Activated CD4-positive, alpha-beta T cell treated with anti-CD3 and anti-CD28 coated beads, Interleukin-2, amount 10 ng/mL, durations not matched to agents 7 days and 5 days (primary cell): ENCODE measurements at regions not wholly inside any gene's neighbourhood (a gene's known extent, or its start where the extent isn't known, plus 50 kb on each side); places are given as distances from the start of the nearest gene placed in this dataset.
"Not testable (repeated sequence)": the region's sequence is repeated elsewhere in the genome, so short reads cannot be mapped to it uniquely, and the experiment has no call there.

ENCODE experiments used
- CTCF ChIA-PET: fragments of 350-600 bp; sonication (Branson Sonifier 250); formaldehyde crosslinking; loops from one replicate; lab custom pipeline; 2021; ENCODE audit warnings: antibody characterized with exemption; lab: Charles Lee
- POLR2A ChIA-PET: fragments of 350-600 bp; sonication (Branson Sonifier 250); formaldehyde crosslinking; loops from one replicate; lab custom pipeline; 2021; ENCODE audit warnings: antibody characterized with exemption; lab: Charles Lee
- DNase-seq: peaks from one replicate; pipeline ENCODE4 v3.0.0-alpha.2; 2020
- H3K27ac Mint-ChIP-seq: one replicate; pipeline ENCODE4 v1.8.0; 2021; ENCODE audit warnings: mild to moderate bottlenecking, moderate library complexity, mixed read lengths
- H3K27me3 Mint-ChIP-seq: one replicate; pipeline ENCODE4 v1.8.0; 2021; ENCODE audit warnings: mixed read lengths
- H3K36me3 Mint-ChIP-seq: one replicate; pipeline ENCODE4 v1.8.0; 2021; ENCODE audit warnings: low read depth, mixed read lengths
- H3K4me1 Mint-ChIP-seq: one replicate; pipeline ENCODE4 v1.8.0; 2021; ENCODE audit warnings: mixed read lengths
- H3K4me3 Mint-ChIP-seq: one replicate; pipeline ENCODE4 v1.8.0; 2021; ENCODE audit warnings: mild to moderate bottlenecking, moderate library complexity, mixed read lengths
- H3K9me3 Mint-ChIP-seq: one replicate; pipeline ENCODE4 v1.8.0; 2021; ENCODE audit warnings: mixed read lengths

GRCh38 chr3:107928084-107928445, 162.8 kb downstream of the CD47 start:
- peak overlapping the region; percentile 80 for H3K4me3 Mint-ChIP-seq
- ChIA-PET CTCF (interaction anchor here (0.6 to 1.7 kb wide), 16 partner anchors 10 to 1006 kb away, joined by 3 to 7 read pairs (median 3); no protein-coding TSS in a partner anchor), POLR2A (no interaction called here)
- H3K36me3 Mint-ChIP-seq: no peaks in the 10 kb centered on the region
- peak; percentile 16 for DNase-seq
- peaks cover 9% of the 10 kb centered on the region for H3K27me3 Mint-ChIP-seq
- H3K9me3 Mint-ChIP-seq: peaks cover 1% of the 10 kb centered on the region
- H3K27ac Mint-ChIP-seq: peak overlapping the region; percentile 59
- peaks cover 13% of the 10 kb centered on the region for H3K4me1 Mint-ChIP-seq

- DNase-seq: peak; percentile 67
- CTCF ChIA-PET: interaction anchor here (0.6 to 1.7 kb wide), 16 partner anchors 8 to 1007 kb away, joined by 3 to 7 read pairs (median 3); no protein-coding TSS in a partner anchor
- H3K4me3 Mint-ChIP-seq: peak overlapping the region; percentile 80
- H3K9me3 Mint-ChIP-seq: no peaks in the 10 kb centered on the region
- H3K27ac Mint-ChIP-seq: peak overlapping the region; percentile 60
- peaks cover 13% of the 10 kb centered on the region for H3K4me1 Mint-ChIP-seq
- no peaks in the 10 kb centered on the region for H3K36me3 Mint-ChIP-seq
- H3K27me3 Mint-ChIP-seq: peaks cover 9% of the 10 kb centered on the region
- POLR2A ChIA-PET: no interaction called here
Measured at GRCh38 chr3:107927361-107928083, 163.3 kb downstream of the CD47 start.

DNA sequence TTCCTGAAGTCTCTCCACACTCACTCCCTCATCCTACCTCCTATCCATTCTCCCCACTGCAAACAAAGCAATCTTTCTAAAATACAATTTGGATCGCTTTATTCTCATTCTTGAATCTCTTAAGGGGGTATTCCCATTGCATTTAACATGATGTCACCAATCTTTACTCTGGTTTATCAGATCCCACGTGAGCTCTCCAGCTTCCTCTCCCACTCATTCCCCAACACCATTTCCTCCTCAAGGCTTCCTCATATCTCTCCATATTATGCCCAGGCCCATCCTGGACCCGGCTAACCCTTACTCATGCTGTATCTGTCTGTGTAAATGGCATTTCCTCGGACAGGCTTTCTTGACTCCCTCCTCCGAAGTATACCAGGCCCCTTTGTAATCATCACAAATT, 165.0 kb downstream of the CD47 start:
- ChIA-PET POLR2A (no interaction called here), CTCF (interaction anchor here (1.4 kb wide), 1 partner anchor 10 kb away, joined by 3 read pairs; no protein-coding TSS in a partner anchor)
- no peaks in the 10 kb centered on the region for H3K9me3 Mint-ChIP-seq
- no peak for DNase-seq
- H3K4me1 Mint-ChIP-seq: peaks cover 13% of the 10 kb centered on the region
- peaks cover 16% of the 10 kb centered on the region for H3K27me3 Mint-ChIP-seq
- H3K36me3 Mint-ChIP-seq: no peaks in the 10 kb centered on the region
- H3K4me3 Mint-ChIP-seq: no peak overlapping the region
- H3K27ac Mint-ChIP-seq: no peak overlapping the region

DNA sequence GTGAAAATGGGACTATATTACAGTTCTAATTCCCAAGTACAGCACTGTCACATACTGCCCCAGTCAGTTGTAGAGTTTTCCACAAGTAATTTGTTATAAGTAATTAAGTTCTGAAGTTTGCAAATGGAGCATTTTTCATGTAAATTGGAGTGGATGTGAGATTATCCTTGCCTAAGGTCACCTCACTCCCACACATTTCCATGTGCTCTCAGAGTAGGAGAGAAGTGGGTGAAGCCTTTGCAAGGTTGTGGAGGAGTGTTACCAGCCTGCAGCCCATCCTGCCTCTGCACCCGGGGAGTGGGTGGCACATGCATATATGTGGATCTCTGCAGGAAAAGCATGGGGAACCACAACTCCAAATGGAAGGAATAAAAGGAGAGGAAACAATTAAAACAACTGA, 169.8 kb downstream of the CD47 start:
- Mint-ChIP-seq H3K27me3 (peaks cover 22% of the 10 kb centered on the region), H3K4me3 (no peak overlapping the region), H3K9me3 (no peaks in the 10 kb centered on the region), H3K4me1 (no peaks in the 10 kb centered on the region), H3K27ac (no peak overlapping the region), H3K36me3 (no peaks in the 10 kb centered on the region)
- DNase-seq: no peak
- POLR2A ChIA-PET: no interaction called here
- CTCF ChIA-PET: interaction anchor here (0.8 kb wide), 1 partner anchor 12 kb away, joined by 3 read pairs; no protein-coding TSS in a partner anchor

DNA sequence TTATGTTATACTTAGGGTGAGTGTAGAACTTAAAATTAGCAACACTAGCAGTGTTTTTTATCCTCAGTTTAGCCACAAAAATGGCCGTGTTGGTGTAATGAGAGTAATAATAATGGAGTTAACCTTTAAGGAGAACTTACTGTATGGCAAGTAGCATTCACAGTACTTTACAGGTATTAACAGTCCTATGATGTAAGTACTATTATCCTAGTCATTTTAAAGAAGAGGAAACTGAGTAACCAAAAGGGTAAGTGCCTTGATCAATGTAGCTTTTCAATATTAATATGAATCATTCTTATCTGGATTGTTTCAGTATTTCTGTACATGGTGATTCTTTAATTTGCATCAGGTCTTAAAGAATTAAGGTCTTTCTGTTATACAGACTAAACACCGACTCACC, 170.3 kb downstream of the CD47 start:
- ChIA-PET POLR2A (no interaction called here), CTCF (no interaction called here)

GRCh38 chr3:107919239-107919638, 171.6 kb downstream of the CD47 start:
- Mint-ChIP-seq H3K4me1 (no peaks in the 10 kb centered on the region), H3K36me3 (no peaks in the 10 kb centered on the region), H3K27ac (no peak overlapping the region), H3K4me3 (no peak overlapping the region), H3K27me3 (peaks cover 26% of the 10 kb centered on the region), H3K9me3 (no peaks in the 10 kb centered on the region)
- no peak for DNase-seq
- ChIA-PET POLR2A (no interaction called here), CTCF (no interaction called here)

More for the DNA sequence above, 170.3 kb downstream of the CD47 start:
- Mint-ChIP-seq H3K9me3 (no peaks in the 10 kb centered on the region), H3K27me3 (peaks cover 24% of the 10 kb centered on the region), H3K36me3 (no peaks in the 10 kb centered on the region), H3K4me1 (no peaks in the 10 kb centered on the region), H3K27ac (no peak overlapping the region), H3K4me3 (no peak overlapping the region)
- no peak for DNase-seq

GRCh38 chr3:107916171-107916570, 174.7 kb downstream of the CD47 start:
- ChIA-PET CTCF (interaction anchor here (1.0 kb wide), 2 partner anchors 11 to 14 kb away, joined by 3 read pairs; no protein-coding TSS in a partner anchor), POLR2A (no interaction called here)
- Mint-ChIP-seq H3K27ac (no peak overlapping the region), H3K4me1 (peaks cover 7% of the 10 kb centered on the region), H3K27me3 (peaks cover 21% of the 10 kb centered on the region), H3K36me3 (no peaks in the 10 kb centered on the region), H3K4me3 (no peak overlapping the region), H3K9me3 (no peaks in the 10 kb centered on the region)
- no peak for DNase-seq

DNA sequence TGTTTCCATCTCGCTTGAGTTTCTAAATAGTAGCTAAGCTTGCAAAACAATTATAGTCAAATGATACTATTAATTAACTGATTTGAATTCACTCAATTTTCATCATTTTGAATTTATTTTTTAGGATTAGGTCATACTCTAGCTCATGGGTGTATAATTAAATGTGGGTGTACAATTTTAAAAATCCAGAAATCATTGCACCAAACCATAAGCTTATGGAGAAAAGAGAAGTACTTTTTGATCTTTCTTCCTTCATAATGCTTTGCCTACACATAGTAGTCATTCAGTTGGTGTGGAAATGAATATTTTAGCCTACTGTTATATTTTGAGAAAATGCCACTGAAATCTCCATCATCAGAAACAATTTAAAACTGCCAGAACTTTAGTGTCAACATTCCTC, 175.1 kb downstream of the CD47 start:
- no peak for DNase-seq
- H3K27ac Mint-ChIP-seq: no peak overlapping the region
- CTCF ChIA-PET: interaction anchor here (1.0 kb wide), 2 partner anchors 12 to 15 kb away, joined by 3 read pairs; no protein-coding TSS in a partner anchor
- H3K4me1 Mint-ChIP-seq: peaks cover 11% of the 10 kb centered on the region
- no peaks in the 10 kb centered on the region for H3K36me3 Mint-ChIP-seq
- H3K9me3 Mint-ChIP-seq: no peaks in the 10 kb centered on the region
- peaks cover 20% of the 10 kb centered on the region for H3K27me3 Mint-ChIP-seq
- H3K4me3 Mint-ChIP-seq: no peak overlapping the region
- POLR2A ChIA-PET: no interaction called here

DNA sequence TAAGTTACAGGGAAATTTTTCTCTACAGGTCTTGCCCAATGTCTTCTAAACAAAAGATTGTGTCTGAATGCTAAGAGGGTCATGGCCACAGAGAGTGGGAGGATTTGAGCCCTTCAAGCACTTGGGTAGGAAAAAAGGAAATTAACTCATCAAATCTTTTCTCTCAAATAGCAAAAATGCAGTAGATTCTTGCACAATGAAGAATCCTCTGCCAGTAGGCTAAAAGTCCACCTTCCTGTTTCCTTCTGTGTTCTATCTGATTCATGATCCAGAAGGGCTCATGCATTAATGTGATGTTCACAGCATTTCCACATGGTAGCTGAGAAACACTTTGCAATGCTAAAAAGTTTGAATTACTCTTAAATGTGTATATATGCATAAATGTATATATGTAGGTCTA, 177.1 kb downstream of the CD47 start:
- ChIA-PET POLR2A (no interaction called here), CTCF (no interaction called here)
- Mint-ChIP-seq H3K4me3 (no peak overlapping the region), H3K4me1 (peaks cover 17% of the 10 kb centered on the region), H3K9me3 (no peaks in the 10 kb centered on the region), H3K36me3 (no peaks in the 10 kb centered on the region), H3K27me3 (peaks cover 17% of the 10 kb centered on the region), H3K27ac (no peak overlapping the region)
- DNase-seq: no peak

- H3K36me3 Mint-ChIP-seq: no peaks in the 10 kb centered on the region
- H3K9me3 Mint-ChIP-seq: no peaks in the 10 kb centered on the region
- no peak overlapping the region for H3K27ac Mint-ChIP-seq
- POLR2A ChIA-PET: no interaction called here
- H3K4me3 Mint-ChIP-seq: no peak overlapping the region
- CTCF ChIA-PET: interaction anchor here (0.9 kb wide), 1 partner anchor 10 kb away, joined by 3 read pairs; no protein-coding TSS in a partner anchor
- H3K27me3 Mint-ChIP-seq: peaks cover 6% of the 10 kb centered on the region
- H3K4me1 Mint-ChIP-seq: peaks cover 17% of the 10 kb centered on the region
- DNase-seq: no peak
Measured at GRCh38 chr3:107911337-107912000, 179.4 kb downstream of the CD47 start.

DNA sequence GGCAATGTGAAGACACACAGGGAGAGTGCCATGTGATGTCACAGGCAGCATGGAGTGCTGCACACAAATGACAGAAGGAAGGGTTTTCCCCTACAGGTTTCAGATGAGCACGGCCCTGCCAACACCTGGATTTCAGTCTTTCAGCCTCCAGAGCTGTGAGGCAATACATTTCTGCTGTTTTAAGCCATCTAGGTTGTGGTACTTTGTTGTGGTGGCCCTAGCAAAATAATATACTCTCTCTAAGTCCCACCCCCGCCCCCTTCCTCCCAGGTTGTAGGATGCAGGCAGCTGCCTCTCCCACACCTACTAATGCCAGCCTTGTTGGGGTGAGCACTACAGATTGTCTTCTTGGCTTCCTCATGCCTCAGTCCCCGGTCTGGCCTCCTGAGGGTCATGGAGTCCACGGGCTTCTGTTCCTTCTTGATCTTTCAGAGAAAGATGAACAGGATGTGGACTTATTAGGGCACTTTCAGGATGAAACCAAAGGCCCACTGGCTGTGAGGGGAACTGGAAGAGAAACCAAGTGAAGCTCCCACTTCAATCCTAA, 180.0 kb downstream of the CD47 start:
- POLR2A ChIA-PET: no interaction called here
- CTCF ChIA-PET: interaction anchor here (0.9 kb wide), 1 partner anchor 9 kb away, joined by 3 read pairs; no protein-coding TSS in a partner anchor

GRCh38 chr3:107909583-107909982, 181.2 kb downstream of the CD47 start:
- H3K9me3 Mint-ChIP-seq, H3K36me3 Mint-ChIP-seq, DNase-seq, POLR2A ChIA-PET, H3K27ac Mint-ChIP-seq, H3K4me3 Mint-ChIP-seq, H3K27me3 Mint-ChIP-seq: not testable (repeated sequence)
- CTCF ChIA-PET: interaction anchor here (1.0 to 1.4 kb wide), 2 partner anchors 12 to 54 kb away, joined by 3 read pairs; no protein-coding TSS in a partner anchor
- peaks cover 17% of the 10 kb centered on the region for H3K4me1 Mint-ChIP-seq

More for the DNA sequence above, 180.0 kb downstream of the CD47 start:
- Mint-ChIP-seq H3K4me1 (peaks cover 17% of the 10 kb centered on the region), H3K9me3 (no peaks in the 10 kb centered on the region), H3K27me3 (peaks cover 4% of the 10 kb centered on the region), H3K27ac (no peak overlapping the region), H3K36me3 (no peaks in the 10 kb centered on the region), H3K4me3 (no peak overlapping the region)
- DNase-seq: no peak

- no peaks in the 10 kb centered on the region for H3K9me3 Mint-ChIP-seq
- ChIA-PET CTCF (no interaction called here), POLR2A (no interaction called here)
- H3K36me3 Mint-ChIP-seq: no peaks in the 10 kb centered on the region
- H3K4me3 Mint-ChIP-seq: no peak overlapping the region
- peaks cover 17% of the 10 kb centered on the region for H3K4me1 Mint-ChIP-seq
- no peak for DNase-seq
- no peak overlapping the region for H3K27ac Mint-ChIP-seq
- peaks cover 3% of the 10 kb centered on the region for H3K27me3 Mint-ChIP-seq
Measured at GRCh38 chr3:107907996-107908395, 182.8 kb downstream of the CD47 start.
